HL-60 (cell line): ENCODE measurements at regions not wholly inside any gene's neighbourhood (a gene's known extent, or its start where the extent isn't known, plus 50 kb on each side); places are given as distances from the start of the nearest gene placed in this dataset.

Source experiments
- DNase-seq, 2 experiments: peaks; one replicate each; pipeline ENCODE4 v3.0.0-alpha.2; 2010 to 2020; ENCODE audit warnings: low read depth in 1 of 2, low spot score in 1 of 2
- H3K27ac ChIP-seq: fragments of 250-450 bp; sonication (Bioruptor Pico); replicated peaks from 2 replicates; pipeline ENCODE4 v1.5.1; 2020; ENCODE audit warnings: mild to moderate bottlenecking, moderate library complexity
- H3K27me3 ChIP-seq: fragments of 250-450 bp; sonication (Bioruptor Pico); 2 replicates; pipeline ENCODE4 v1.5.1; 2021; ENCODE audit warnings: mild to moderate bottlenecking, moderate library complexity; ENCODE audit not compliant: insufficient read depth, poor library complexity, severe bottlenecking
- H3K4me3 ChIP-seq: replicated peaks from 2 replicates; pipeline ENCODE4 v1.5.1; 2011; ENCODE audit warnings: mild to moderate bottlenecking, control low read depth, low read length; ENCODE audit not compliant: insufficient read depth
- CTCF ChIP-seq: IDR thresholded peaks from one replicate; pipeline ENCODE4 v1.5.1; 2011; ENCODE audit warnings: low read length, control low read depth, inconsistent platforms; ENCODE audit not compliant: insufficient read depth
- GABPA ChIP-seq: IDR thresholded peaks from 2 replicates; pipeline ENCODE4 v1.6.1; 2012; ENCODE audit warnings: low read depth
- POLR2AphosphoS5 ChIP-seq: IDR thresholded peaks from 2 replicates; pipeline ENCODE4 v1.6.1; 2012; ENCODE audit warnings: low read depth
- SPI1 ChIP-seq: IDR thresholded peaks from 2 replicates; pipeline ENCODE4 v1.6.1; 2012; ENCODE audit warnings: low read depth, mild to moderate bottlenecking, borderline replicate concordance
- TF ChIP-seq, protein P1 (sequence below): IDR thresholded peaks from 2 replicates; pipeline ENCODE4 v1.6.1; 2012; ENCODE audit warnings: low read depth; ENCODE audit not compliant: insufficient replicate concordance

GRCh38 chr4:119785963-119786362 is 157.4 kb upstream of the PDE5A start:
- DNase-seq, result no peak
- H3K27me3 ChIP-seq, result no peaks in the 10 kb centered on the region
- H3K4me3 ChIP-seq, result no peak overlapping the region
- no peak for TF ChIP-seq GABPA
- TF ChIP-seq CTCF, result no peak
- TF ChIP-seq SPI1, result no peak
- no peak overlapping the region for H3K27ac ChIP-seq

DNA sequence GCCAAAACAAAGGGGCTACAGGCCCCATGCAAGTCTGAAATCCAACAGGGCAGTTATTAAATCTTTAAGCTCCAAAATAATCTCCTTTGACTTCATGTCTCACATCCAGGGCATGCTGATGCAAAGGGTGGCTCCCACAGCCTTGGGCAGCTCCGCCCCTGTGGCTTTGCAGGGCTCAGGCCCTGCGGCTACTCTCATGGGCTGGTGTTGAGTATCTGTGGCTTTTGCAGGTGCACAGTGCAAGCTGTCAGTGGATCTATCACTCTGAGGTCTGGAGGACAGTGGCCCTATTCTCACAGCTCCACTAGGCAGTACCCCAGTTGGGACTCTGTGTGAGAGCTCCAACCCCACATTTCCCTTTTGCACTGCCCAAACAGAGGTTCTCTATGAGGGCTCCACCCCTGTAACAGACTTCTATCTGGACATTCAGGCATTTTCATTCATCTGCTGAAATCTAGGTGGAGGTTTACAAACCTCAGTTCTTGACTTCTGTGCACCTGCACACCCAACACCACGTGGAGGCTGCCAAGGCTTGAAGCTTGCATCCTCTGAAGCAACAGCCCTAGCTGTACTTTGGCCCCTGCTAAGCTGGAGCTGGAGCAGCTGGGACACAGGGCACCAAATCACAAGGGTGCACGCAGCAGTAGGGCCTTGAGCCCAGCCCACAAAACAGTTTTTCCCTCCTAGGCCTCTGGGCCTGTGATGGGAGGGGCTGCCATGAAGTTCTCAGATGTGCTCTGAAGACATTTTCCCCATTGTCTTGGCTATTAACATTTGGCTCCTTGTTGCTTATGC is 154.8 kb upstream of the PDE5A start:
- TF ChIP-seq, protein P1, sequence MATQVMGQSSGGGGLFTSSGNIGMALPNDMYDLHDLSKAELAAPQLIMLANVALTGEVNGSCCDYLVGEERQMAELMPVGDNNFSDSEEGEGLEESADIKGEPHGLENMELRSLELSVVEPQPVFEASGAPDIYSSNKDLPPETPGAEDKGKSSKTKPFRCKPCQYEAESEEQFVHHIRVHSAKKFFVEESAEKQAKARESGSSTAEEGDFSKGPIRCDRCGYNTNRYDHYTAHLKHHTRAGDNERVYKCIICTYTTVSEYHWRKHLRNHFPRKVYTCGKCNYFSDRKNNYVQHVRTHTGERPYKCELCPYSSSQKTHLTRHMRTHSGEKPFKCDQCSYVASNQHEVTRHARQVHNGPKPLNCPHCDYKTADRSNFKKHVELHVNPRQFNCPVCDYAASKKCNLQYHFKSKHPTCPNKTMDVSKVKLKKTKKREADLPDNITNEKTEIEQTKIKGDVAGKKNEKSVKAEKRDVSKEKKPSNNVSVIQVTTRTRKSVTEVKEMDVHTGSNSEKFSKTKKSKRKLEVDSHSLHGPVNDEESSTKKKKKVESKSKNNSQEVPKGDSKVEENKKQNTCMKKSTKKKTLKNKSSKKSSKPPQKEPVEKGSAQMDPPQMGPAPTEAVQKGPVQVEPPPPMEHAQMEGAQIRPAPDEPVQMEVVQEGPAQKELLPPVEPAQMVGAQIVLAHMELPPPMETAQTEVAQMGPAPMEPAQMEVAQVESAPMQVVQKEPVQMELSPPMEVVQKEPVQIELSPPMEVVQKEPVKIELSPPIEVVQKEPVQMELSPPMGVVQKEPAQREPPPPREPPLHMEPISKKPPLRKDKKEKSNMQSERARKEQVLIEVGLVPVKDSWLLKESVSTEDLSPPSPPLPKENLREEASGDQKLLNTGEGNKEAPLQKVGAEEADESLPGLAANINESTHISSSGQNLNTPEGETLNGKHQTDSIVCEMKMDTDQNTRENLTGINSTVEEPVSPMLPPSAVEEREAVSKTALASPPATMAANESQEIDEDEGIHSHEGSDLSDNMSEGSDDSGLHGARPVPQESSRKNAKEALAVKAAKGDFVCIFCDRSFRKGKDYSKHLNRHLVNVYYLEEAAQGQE, result no peak
- TF ChIP-seq POLR2AphosphoS5 (no peak), SPI1 (no peak), CTCF (no peak), GABPA (no peak)
- Histone ChIP-seq H3K27ac (no peak overlapping the region), H3K27me3 (no peaks in the 10 kb centered on the region), H3K4me3 (no peak overlapping the region)
- no peak for DNase-seq

DNA sequence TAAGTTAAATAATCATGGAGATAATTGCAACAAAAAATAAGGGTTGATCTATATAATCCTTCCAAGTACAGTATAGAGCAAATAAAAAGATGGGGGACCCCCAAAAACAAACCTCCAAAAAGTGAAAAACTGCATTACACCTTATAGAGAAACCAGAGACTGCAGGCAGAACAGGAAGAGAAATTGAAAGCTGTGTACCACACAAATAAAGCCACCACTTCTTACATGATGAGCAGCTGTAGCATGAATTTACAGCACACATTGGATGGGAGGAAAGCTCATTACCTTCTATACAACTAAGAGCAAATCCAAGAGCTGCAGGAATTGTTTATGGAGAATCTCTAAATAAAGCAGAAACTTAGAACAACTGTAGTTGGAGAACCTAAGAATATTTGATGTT is 152.4 kb upstream of the PDE5A start:
- no peak overlapping the region for H3K27ac ChIP-seq
- H3K27me3 ChIP-seq, result no peaks in the 10 kb centered on the region
- TF ChIP-seq, protein P1, result no peak
- TF ChIP-seq POLR2AphosphoS5 (no peak), SPI1 (no peak), CTCF (no peak), GABPA (no peak)
- no peak overlapping the region for H3K4me3 ChIP-seq
- no peak for DNase-seq

GRCh38 chr4:119774840-119775239 is 146.2 kb upstream of the PDE5A start:
- H3K4me3 ChIP-seq, result no peak overlapping the region
- no peak for DNase-seq
- TF ChIP-seq, protein P1, result no peak
- TF ChIP-seq GABPA (no peak), SPI1 (no peak)
- H3K27ac ChIP-seq, result no peak overlapping the region
- no peaks in the 10 kb centered on the region for H3K27me3 ChIP-seq
